ENCODE measurements at regions not wholly inside any gene's neighbourhood (a gene's known extent, or its start where the extent isn't known, plus 50 kb on each side); places are given as distances from the start of the nearest gene placed in this dataset.

GRCh38 chr15:91679447-91679846 lies 174.1 kb upstream of the SLCO3A1 start:
- Histone ChIP-seq H3K4me1 (ENCODE audit: control insufficient read depth, insufficient read depth, low read length) (no peaks in the 10 kb centered on the region), H3K27me3 (replicated peaks in 1 of 2; ENCODE audit: control insufficient read depth in 2 of 2, insufficient read depth in 2 of 2, low read length in 1 of 2) (no peaks in the 10 kb centered on the region; a peak in 1 of 4 replicates), H3K36me3 (ENCODE audit: control insufficient read depth in 2 of 2, insufficient read depth in 2 of 2, low read length in 1 of 2) (no peaks in the 10 kb centered on the region), H3K9ac (ENCODE audit: control insufficient read depth, insufficient read depth, low read length) (no peak overlapping the region), H3K9me3 (replicated peaks; ENCODE audit: control insufficient read depth, insufficient read depth, low read length) (no peaks in the 10 kb centered on the region), H4K20me1 (ENCODE audit: control insufficient read depth, insufficient read depth) (no peaks in the 10 kb centered on the region), H3K27ac (ENCODE audit: control insufficient read depth, insufficient read depth) (no peak overlapping the region), H2AFZ (ENCODE audit: control insufficient read depth, low read depth, low read length) (no peak overlapping the region), H3K4me2 (ENCODE audit: control insufficient read depth, insufficient read depth) (no peak overlapping the region), H3K79me2 (ENCODE audit: control insufficient read depth, insufficient read depth, low read length) (no peaks in the 10 kb centered on the region), H3K4me3 (no peak overlapping the region)
- TF ChIP-seq STAT1 (conservative IDR thresholded peaks at IDR 0.05) = no peak
- TF ChIP-seq CEBPZ (IDR thresholded peaks at IDR 0.05; ENCODE audit: low read depth, low read length) = no peak
- TF ChIP-seq NKRF (conservative IDR thresholded peaks at IDR 0.05) = no peak
- CTCF ChIA-PET = interaction anchor here (1.2 kb wide), 1 partner anchor 27 kb away, joined by 3 read pairs; no protein-coding TSS in a partner anchor
- RAD21 ChIA-PET (ENCODE audit: unreplicated experiment) = no interaction called here
- SMC1A ChIA-PET (ENCODE audit: uncharacterized antibody, unreplicated experiment) = no interaction called here
- FAIRE-seq = no peak
- POLR2A ChIA-PET = no interaction called here
- no peak for DNase-seq (ENCODE audit: low read depth, low spot score)
- no TSS peak for BruUV-seq (replicated peaks)
- intact Hi-C loops (cut with micrococcal nuclease; ENCODE audit: unreplicated experiment) = no loop called here
- no peak for ATAC-seq
- 0% methylated on average over 2 of the region's 2 CpGs for WGBS (ENCODE audit: insufficient coverage, insufficient replicate concordance, low lambda C conversion rate, missing lambda C conversion rate)
- in situ Hi-C loops (cut with MboI) = no loop called here
